HG03460 (cell line): ENCODE measurements at regions not wholly inside any gene's neighbourhood (a gene's known extent, or its start where the extent isn't known, plus 50 kb on each side); places are given as distances from the start of the nearest gene placed in this dataset.

Experiments used
- ATAC-seq: cut with Tn5 transposase; IDR thresholded peaks from one replicate; pipeline ENCODE4 v1.9.1; 2021; ENCODE audit not compliant: unreplicated experiment

GRCh38 chr15:45743426-45744235 is 108.8 kb downstream of the SQOR start:
- ATAC-seq: no peak

- no peak for ATAC-seq
Observed at GRCh38 chr15:45744236-45744589, 109.4 kb downstream of the SQOR start.

- no peak for ATAC-seq
Observed at GRCh38 chr15:45747426-45747825, 112.6 kb downstream of the SQOR start.

- no peak for ATAC-seq
Observed at GRCh38 chr15:45751629-45752028, 116.8 kb downstream of the SQOR start.

- no peak for ATAC-seq
Observed at GRCh38 chr15:45759936-45760335, 125.1 kb downstream of the SQOR start.

- no peak for ATAC-seq
Observed at GRCh38 chr15:45762726-45763125, 127.9 kb downstream of the SQOR start.

- ATAC-seq: no peak
Observed at GRCh38 chr15:45763170-45763869, 128.5 kb downstream of the SQOR start.

- ATAC-seq: no peak
Observed at GRCh38 chr15:45773149-45773548, 138.3 kb downstream of the SQOR start.

- no peak for ATAC-seq
Observed at GRCh38 chr15:45776772-45777171, 141.9 kb downstream of the SQOR start.

GRCh38 chr15:45777781-45778180 is 143.0 kb downstream of the SQOR start:
- no peak for ATAC-seq

GRCh38 chr15:45780352-45780751 is 145.5 kb downstream of the SQOR start:
- no peak for ATAC-seq

- ATAC-seq: no peak
Observed at GRCh38 chr15:45784656-45785055, 149.8 kb downstream of the SQOR start.

- no peak for ATAC-seq
Observed at GRCh38 chr15:45785897-45786296, 151.1 kb downstream of the SQOR start.

- ATAC-seq: no peak
Observed at GRCh38 chr15:45790325-45790943, 155.6 kb downstream of the SQOR start.

GRCh38 chr15:45794304-45794703 is 159.5 kb downstream of the SQOR start:
- no peak for ATAC-seq

- ATAC-seq: peak; percentile 51
Observed at GRCh38 chr15:45794712-45795439, 160.0 kb downstream of the SQOR start.

GRCh38 chr15:45795440-45796069 is 160.7 kb downstream of the SQOR start:
- no peak for ATAC-seq

GRCh38 chr15:45796433-45796832 is 161.6 kb downstream of the SQOR start:
- ATAC-seq: no peak

- ATAC-seq: no peak
Observed at GRCh38 chr15:45799508-45799907, 164.7 kb downstream of the SQOR start.

GRCh38 chr15:45801543-45801942 is 166.7 kb downstream of the SQOR start:
- no peak for ATAC-seq

GRCh38 chr15:45802140-45802539 is 167.3 kb downstream of the SQOR start:
- no peak for ATAC-seq
